ENCODE measurements at regions not wholly inside any gene's neighbourhood (a gene's known extent, or its start where the extent isn't known, plus 50 kb on each side); places are given as distances from the start of the nearest gene placed in this dataset.

DNA sequence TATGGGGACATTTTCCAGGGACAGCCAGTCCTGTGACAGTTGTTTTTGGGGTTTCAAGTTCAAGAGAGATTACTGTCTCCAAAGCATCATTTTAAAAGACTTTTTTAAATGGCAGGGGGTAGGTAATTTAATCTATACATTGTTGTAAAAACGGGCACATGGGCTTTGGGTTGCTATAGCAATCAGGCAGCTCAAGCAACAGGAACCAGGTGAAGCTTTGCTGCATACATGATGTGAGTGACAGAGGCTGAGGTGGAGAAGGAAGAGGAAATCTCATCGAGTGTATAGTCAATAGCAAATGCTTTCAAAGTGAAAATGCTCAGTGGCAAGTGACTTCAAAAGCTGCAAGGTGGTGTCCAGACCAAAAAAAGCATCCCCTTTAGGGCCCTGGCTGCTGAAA is 277.4 kb upstream of the JAG1 start:
- TF ChIP-seq SIN3A (IDR thresholded peaks at IDR 0.05; ENCODE audit: borderline replicate concordance, insufficient read depth, low read length) (no peak), TAF1 (IDR thresholded peaks at IDR 0.05; ENCODE audit: borderline replicate concordance, insufficient read depth, low read length) (no peak), POLR2AphosphoS5 (IDR thresholded peaks at IDR 0.05; ENCODE audit: low read depth, low read length) (no peak), FOXP2 (optimal IDR thresholded peaks at IDR 0.05; ENCODE audit: borderline replicate concordance, extremely low read depth, extremely low read length, insufficient read depth) (no peak)
- TF ChIP-seq, protein P1, sequence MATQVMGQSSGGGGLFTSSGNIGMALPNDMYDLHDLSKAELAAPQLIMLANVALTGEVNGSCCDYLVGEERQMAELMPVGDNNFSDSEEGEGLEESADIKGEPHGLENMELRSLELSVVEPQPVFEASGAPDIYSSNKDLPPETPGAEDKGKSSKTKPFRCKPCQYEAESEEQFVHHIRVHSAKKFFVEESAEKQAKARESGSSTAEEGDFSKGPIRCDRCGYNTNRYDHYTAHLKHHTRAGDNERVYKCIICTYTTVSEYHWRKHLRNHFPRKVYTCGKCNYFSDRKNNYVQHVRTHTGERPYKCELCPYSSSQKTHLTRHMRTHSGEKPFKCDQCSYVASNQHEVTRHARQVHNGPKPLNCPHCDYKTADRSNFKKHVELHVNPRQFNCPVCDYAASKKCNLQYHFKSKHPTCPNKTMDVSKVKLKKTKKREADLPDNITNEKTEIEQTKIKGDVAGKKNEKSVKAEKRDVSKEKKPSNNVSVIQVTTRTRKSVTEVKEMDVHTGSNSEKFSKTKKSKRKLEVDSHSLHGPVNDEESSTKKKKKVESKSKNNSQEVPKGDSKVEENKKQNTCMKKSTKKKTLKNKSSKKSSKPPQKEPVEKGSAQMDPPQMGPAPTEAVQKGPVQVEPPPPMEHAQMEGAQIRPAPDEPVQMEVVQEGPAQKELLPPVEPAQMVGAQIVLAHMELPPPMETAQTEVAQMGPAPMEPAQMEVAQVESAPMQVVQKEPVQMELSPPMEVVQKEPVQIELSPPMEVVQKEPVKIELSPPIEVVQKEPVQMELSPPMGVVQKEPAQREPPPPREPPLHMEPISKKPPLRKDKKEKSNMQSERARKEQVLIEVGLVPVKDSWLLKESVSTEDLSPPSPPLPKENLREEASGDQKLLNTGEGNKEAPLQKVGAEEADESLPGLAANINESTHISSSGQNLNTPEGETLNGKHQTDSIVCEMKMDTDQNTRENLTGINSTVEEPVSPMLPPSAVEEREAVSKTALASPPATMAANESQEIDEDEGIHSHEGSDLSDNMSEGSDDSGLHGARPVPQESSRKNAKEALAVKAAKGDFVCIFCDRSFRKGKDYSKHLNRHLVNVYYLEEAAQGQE (IDR thresholded peaks at IDR 0.05; ENCODE audit: insufficient read depth in 1 of 2, low read depth in 2 of 2, low read length in 2 of 2), result no peak
